GM08714 (cell line): ENCODE measurements at regions not wholly inside any gene's neighbourhood (a gene's known extent, or its start where the extent isn't known, plus 50 kb on each side); places are given as distances from the start of the nearest gene placed in this dataset.

Experiments used
- H3K4me3 ChIP-seq: fragments of 200-500 bp; sonication (Bioruptor generic); 2 replicates; pipeline ENCODE4 v1.5.1; 2014; ENCODE audit warnings: mild to moderate bottlenecking, low read length, inconsistent platforms
- ZNF274 ChIP-seq: IDR thresholded peaks from 2 replicates; pipeline ENCODE4 v1.6.1; 2012; ENCODE audit warnings: mild to moderate bottlenecking, low read depth, low read length

GRCh38 chr2:57278451-57278850, 768.2 kb upstream of the VRK2 start:
- TF ChIP-seq ZNF274: no peak
- no peak overlapping the region for H3K4me3 ChIP-seq

- TF ChIP-seq ZNF274: no peak
- no peak overlapping the region for H3K4me3 ChIP-seq
These were observed 755.4 kb upstream of the VRK2 start for GRCh38 chr2:57291209-57291608.

GRCh38 chr2:57296795-57297517, 749.6 kb upstream of the VRK2 start:
- no peak overlapping the region for H3K4me3 ChIP-seq
- no peak for TF ChIP-seq ZNF274

- H3K4me3 ChIP-seq: no peak overlapping the region
- no peak for TF ChIP-seq ZNF274
These were observed 732.9 kb upstream of the VRK2 start for GRCh38 chr2:57313678-57314077.

- no peak for TF ChIP-seq ZNF274
- H3K4me3 ChIP-seq: no peak overlapping the region
These were observed 731.9 kb upstream of the VRK2 start for GRCh38 chr2:57314682-57315081.

- H3K4me3 ChIP-seq: no peak overlapping the region
- TF ChIP-seq ZNF274: no peak
These were observed 716.2 kb upstream of the VRK2 start for GRCh38 chr2:57330447-57330846.

- TF ChIP-seq ZNF274: no peak
- no peak overlapping the region for H3K4me3 ChIP-seq
These were observed 713.4 kb upstream of the VRK2 start for GRCh38 chr2:57333221-57333620.

- no peak overlapping the region for H3K4me3 ChIP-seq
- TF ChIP-seq ZNF274: no peak
These were observed 703.1 kb upstream of the VRK2 start for GRCh38 chr2:57343391-57344006.

GRCh38 chr2:57368190-57368589, 678.4 kb upstream of the VRK2 start:
- TF ChIP-seq ZNF274: no peak
- H3K4me3 ChIP-seq: no peak overlapping the region

GRCh38 chr2:57370882-57371585, 675.6 kb upstream of the VRK2 start:
- TF ChIP-seq ZNF274: no peak
- no peak overlapping the region for H3K4me3 ChIP-seq

- no peak for TF ChIP-seq ZNF274
- no peak overlapping the region for H3K4me3 ChIP-seq
These were observed 674.2 kb upstream of the VRK2 start for GRCh38 chr2:57372237-57372984.

GRCh38 chr2:57373530-57373929, 673.1 kb upstream of the VRK2 start:
- TF ChIP-seq ZNF274: no peak
- no peak overlapping the region for H3K4me3 ChIP-seq

- TF ChIP-seq ZNF274: no peak
- no peak overlapping the region for H3K4me3 ChIP-seq
These were observed 669.6 kb upstream of the VRK2 start for GRCh38 chr2:57376985-57377384.

GRCh38 chr2:57386305-57386704, 660.3 kb upstream of the VRK2 start:
- no peak overlapping the region for H3K4me3 ChIP-seq
- TF ChIP-seq ZNF274: no peak
